Panc1 (cell line): ENCODE measurements at regions not wholly inside any gene's neighbourhood (a gene's known extent, or its start where the extent isn't known, plus 50 kb on each side); places are given as distances from the start of the nearest gene placed in this dataset.
A peak's percentile ranks its signal among the peaks of the same experiment; 100 is the strongest.

Source experiments
- ATAC-seq: fragments of 200-7000 bp; cut with Tn5 transposase; 2 replicates; pipeline ENCODE4 v1.9.1; 2020; ENCODE audit warnings: mild to moderate bottlenecking, moderate library complexity
- BruUV-seq: library from RNA; stranded (reverse); fragments of 400-500 nt; replicated peaks from 2 replicates; lab custom pipeline; 2021; lab: Mats Ljungman, UMichigan
- CTCF ChIA-PET: fragments of 300-600 bp; sonication (Branson Sonifier 250); formaldehyde crosslinking; loops from one replicate; lab custom pipeline; 2022; ENCODE audit warnings: antibody characterized with exemption; lab: Charles Lee
- POLR2A ChIA-PET: fragments of 300-600 bp; sonication (Branson Sonifier 250); formaldehyde crosslinking; loops from one replicate; lab custom pipeline; 2022; ENCODE audit warnings: antibody characterized with exemption; lab: Charles Lee
- DNase-seq: peaks from one replicate; pipeline ENCODE4 v3.0.0-alpha.2; 2010; ENCODE audit warnings: low read depth, low spot score
- H3K27ac ChIP-seq: 2 replicates; pipeline ENCODE4 v1.5.1; 2011; ENCODE audit warnings: mild to moderate bottlenecking, low read length, inconsistent platforms
- H3K27me3 ChIP-seq: fragments of 200-500 bp; sonication (Bioruptor generic); 2 replicates; pipeline ENCODE4 v1.6.0; 2014; ENCODE audit warnings: low read length, inconsistent platforms; ENCODE audit not compliant: control insufficient read depth, insufficient read depth
- H3K36me3 ChIP-seq: fragments of 200-500 bp; sonication (Bioruptor generic); 2 replicates; pipeline ENCODE4 v1.5.1; 2014; ENCODE audit warnings: inconsistent platforms, mild to moderate bottlenecking, low read length, moderate library complexity; ENCODE audit not compliant: control insufficient read depth, insufficient read depth
- H3K4me1 ChIP-seq: 2 replicates; pipeline ENCODE4 v1.5.1; 2011; ENCODE audit warnings: inconsistent platforms, mild to moderate bottlenecking, low read length, moderate library complexity; ENCODE audit not compliant: control insufficient read depth, insufficient read depth
- H3K4me3 ChIP-seq, 2 experiments: 2 replicates each; pipeline ENCODE4 v1.5.1; 2011 to 2012; ENCODE audit warnings: low read depth in 2 of 2, low read length in 2 of 2, mild to moderate bottlenecking in 2 of 2, inconsistent platforms in 1 of 2, moderate library complexity in 1 of 2
- H3K9me3 ChIP-seq: fragments of 200-500 bp; sonication (Bioruptor generic); 2 replicates; pipeline ENCODE4 v1.5.1; 2014; ENCODE audit warnings: low read depth, mild to moderate bottlenecking, inconsistent platforms, low read length, moderate library complexity; ENCODE audit not compliant: control insufficient read depth, insufficient read depth
- CTCF ChIP-seq: fragments of 450-650 bp; IDR thresholded peaks from 2 replicates; pipeline ENCODE4 v1.5.1; 2017; ENCODE audit warnings: mild to moderate bottlenecking
- POLR2AphosphoS5 ChIP-seq: IDR thresholded peaks from 2 replicates; pipeline ENCODE4 v1.6.1; 2012; ENCODE audit warnings: mild to moderate bottlenecking, low read depth, low read length, moderate library complexity
- REST ChIP-seq, 2 experiments: IDR thresholded peaks; 2 replicates each; pipeline ENCODE4 v1.6.1; 2011 to 2012; ENCODE audit warnings: low read depth in 2 of 2, control low read depth in 1 of 2, low read length in 1 of 2, mild to moderate bottlenecking in 1 of 2, moderate library complexity in 1 of 2; ENCODE audit not compliant: insufficient read depth in 1 of 2
- SIN3A ChIP-seq: IDR thresholded peaks from 2 replicates; pipeline ENCODE4 v1.6.1; 2012; ENCODE audit warnings: low read depth, mild to moderate bottlenecking, low read length, moderate library complexity, borderline replicate concordance; ENCODE audit not compliant: insufficient read depth
- TCF7L2 ChIP-seq: IDR thresholded peaks from 2 replicates; pipeline ENCODE4 v1.6.1; 2011; ENCODE audit warnings: mild to moderate bottlenecking, low read depth, low read length, inconsistent platforms
- in situ Hi-C: cut with HindIII; loops from 2 replicates; pipeline ENCODE4 v1.10.0; 2016; ENCODE audit warnings: low sequenced_read_pairs, low pct_unique_long_range_greater_than_20kb
- intact Hi-C: fragments of 100-400 bp; cut with micrococcal nuclease; formaldehyde crosslinking; loops from one replicate; pipeline ENCODE4 v1.10.0; 2022; ENCODE audit not compliant: unreplicated experiment

GRCh38 chr7:130935564-130936157 lies 201.7 kb upstream of the KLF14 start:
- no TSS peak for BruUV-seq
- CTCF ChIA-PET, result interaction anchor here (1.4 kb wide), 1 partner anchor 38 kb away, joined by 4 read pairs; no protein-coding TSS in a partner anchor

GRCh38 chr7:130936202-130936931 lies 202.4 kb upstream of the KLF14 start:
- peaks cover 67% of the 10 kb centered on the region for H3K4me1 ChIP-seq
- intact Hi-C loops (no loop called here), in situ Hi-C loops (no loop called here)
- ATAC-seq (no peak), DNase-seq (no peak)
- ChIA-PET CTCF (interaction anchor here (1.4 kb wide), 1 partner anchor 39 kb away, joined by 4 read pairs; no protein-coding TSS in a partner anchor), POLR2A (no interaction called here)
- H3K27me3 ChIP-seq, result no peaks in the 10 kb centered on the region
- H3K4me3 ChIP-seq, result no peak overlapping the region
- peak overlapping the region; percentile 99 for H3K27ac ChIP-seq
- no peaks in the 10 kb centered on the region for H3K36me3 ChIP-seq
- BruUV-seq, result no TSS peak
- no peaks in the 10 kb centered on the region for H3K9me3 ChIP-seq
- TF ChIP-seq SIN3A (no peak), CTCF (no peak), POLR2AphosphoS5 (0 out of 2 replicates have a peak, but pooled peaks have one; percentile 15)

More at GRCh38 chr7:130935564-130936157, 201.7 kb upstream of the KLF14 start:
- peak overlapping the region; percentile 99 for H3K27ac ChIP-seq
- H3K27me3 ChIP-seq, result no peaks in the 10 kb centered on the region
- H3K9me3 ChIP-seq, result no peaks in the 10 kb centered on the region
- no peak for DNase-seq
- intact Hi-C loops (no loop called here), in situ Hi-C loops (no loop called here)
- TF ChIP-seq POLR2AphosphoS5 (0 out of 2 replicates have a peak, but pooled peaks have one; percentile 1), CTCF (no peak)
- peaks cover 74% of the 10 kb centered on the region for H3K4me1 ChIP-seq
- H3K4me3 ChIP-seq, result no peak overlapping the region
- ATAC-seq, result no peak
- POLR2A ChIA-PET, result no interaction called here
- no peaks in the 10 kb centered on the region for H3K36me3 ChIP-seq

GRCh38 chr7:130937016-130937415 lies 203.0 kb upstream of the KLF14 start:
- ChIA-PET CTCF (interaction anchor here (1.4 kb wide), 1 partner anchor 40 kb away, joined by 4 read pairs; no protein-coding TSS in a partner anchor), POLR2A (interaction anchor here (1.2 kb wide), 1 partner anchor 8 kb away, joined by 5 read pairs; no protein-coding TSS in a partner anchor)

More at GRCh38 chr7:130937016-130937415, 203.0 kb upstream of the KLF14 start:
- ATAC-seq, result no peak
- BruUV-seq, result no TSS peak
- Histone ChIP-seq H3K27ac (peak overlapping the region; percentile 99), H3K4me1 (peaks cover 61% of the 10 kb centered on the region), H3K27me3 (no peaks in the 10 kb centered on the region), H3K9me3 (no peaks in the 10 kb centered on the region), H3K36me3 (no peaks in the 10 kb centered on the region), H3K4me3 (no peak overlapping the region)
- intact Hi-C loops (no loop called here), in situ Hi-C loops (no loop called here)
- no peak for DNase-seq
- no peak for TF ChIP-seq SIN3A
- TF ChIP-seq TCF7L2, result no peak
- TF ChIP-seq CTCF, result no peak
- no peak for TF ChIP-seq REST (IDR thresholded peaks at IDR 0.05; ENCODE audit: insufficient read depth in 1 of 2, low read depth in 2 of 2, low read length in 1 of 2)
